ENCODE measurements at regions not wholly inside any gene's neighbourhood (a gene's known extent, or its start where the extent isn't known, plus 50 kb on each side); places are given as distances from the start of the nearest gene placed in this dataset.

- no peak overlapping the region for H3K4me2 ChIP-seq (ENCODE audit: low read depth, low read length)
- H3K4me1 ChIP-seq (ENCODE audit: insufficient read depth, low read length) = no peaks in the 10 kb centered on the region
- FAIRE-seq (no peak), DNase-seq (ENCODE audit: low spot score) (no peak), ATAC-seq (no peak)
- H3K36me3 ChIP-seq (replicated peaks in 1 of 2; ENCODE audit: control insufficient read depth in 1 of 2, insufficient read depth in 2 of 2, low read length in 2 of 2) = no peaks in the 10 kb centered on the region
- no peaks in the 10 kb centered on the region for H3K27me3 ChIP-seq (ENCODE audit: control insufficient read depth in 1 of 2, insufficient read depth in 2 of 2, low read length in 2 of 2)
- ChIA-PET CTCF (ENCODE audit: low intra/inter-chr PET ratio, low total read pairs) (no interaction called here), POLR2A (no interaction called here)
- H3K27ac ChIP-seq (ENCODE audit: extremely low read length, insufficient read depth, low read length) = no peak overlapping the region
- 44% methylated on average over 6 of the region's 6 CpGs for WGBS (ENCODE audit: low lambda C conversion rate)
- intact Hi-C loops (cut with micrococcal nuclease; ENCODE audit: unreplicated experiment) = no loop called here
- H4K20me1 ChIP-seq (ENCODE audit: insufficient read depth, low read length) = no peaks in the 10 kb centered on the region
- H3K79me2 ChIP-seq (ENCODE audit: insufficient read depth, low read length) = no peaks in the 10 kb centered on the region
- TF ChIP-seq MAFK (conservative IDR thresholded peaks at IDR 0.05 in 1 of 2, IDR thresholded peaks at IDR 0.05 in 1 of 2; ENCODE audit: low read length in 2 of 2) = peak; percentile 11 to 59; a peak in 3 of 4 replicates
- TF ChIP-seq FOXJ3 (CRISPR knock-in tag; IDR thresholded peaks at IDR 0.05; ENCODE audit: borderline replicate concordance) = no peak
- TF ChIP-seq KIAA2018 (CRISPR knock-in tag; IDR thresholded peaks at IDR 0.05; ENCODE audit: borderline replicate concordance) = no peak
- TF ChIP-seq HNRNPK (IDR thresholded peaks at IDR 0.05; ENCODE audit: low read depth, low read length, poor library complexity, severe bottlenecking) = no peak
- no peak overlapping the region for H3K4me3 ChIP-seq (replicated peaks in 1 of 3; ENCODE audit: insufficient read depth in 1 of 3, low read depth in 2 of 3, low read length in 3 of 3)
- H3K9me3 ChIP-seq (ENCODE audit: low read length) = peaks cover 55% of the 10 kb centered on the region
- no peak overlapping the region for H3K9ac ChIP-seq (ENCODE audit: insufficient read depth, low read depth, low read length)
- no TSS peak for BruUV-seq (replicated peaks)
- H2AFZ ChIP-seq (ENCODE audit: low read length) = no peak overlapping the region
- in situ Hi-C loops (cut with HindIII; ENCODE audit: extremely low pct_ligation_motif_present, low pct_unique_long_range_greater_than_20kb) = no loop called here
These were observed 433.8 kb upstream of the ZNF507 start for GRCh38 chr19:31911577-31911976.

All from HepG2 (cell line).